WTC11 (cell line): ENCODE measurements at regions not wholly inside any gene's neighbourhood (a gene's known extent, or its start where the extent isn't known, plus 50 kb on each side); places are given as distances from the start of the nearest gene placed in this dataset.

Experiments used
- ATAC-seq: fragments of 200-7000 bp; cut with Tn5 transposase; 2 replicates; pipeline ENCODE4 v1.10.0; 2021; ENCODE audit warnings: mild to moderate bottlenecking, moderate library complexity
- CTCF ChIA-PET: fragments of 300-600 bp; sonication (Branson Sonifier 250); formaldehyde crosslinking; loops from one replicate; lab custom pipeline; 2021; ENCODE audit warnings: antibody characterized with exemption; lab: Charles Lee
- POLR2A ChIA-PET: fragments of 350-600 bp; sonication (Branson Sonifier 250); formaldehyde crosslinking; loops from one replicate; lab custom pipeline; 2021; ENCODE audit warnings: antibody characterized with exemption; lab: Charles Lee
- DNase-seq: peaks from one replicate; pipeline ENCODE4 v3.0.0; 2021; ENCODE audit warnings: low spot score
- H3K27ac Mint-ChIP-seq: 2 replicates; pipeline ENCODE4 v1.8.0; 2021; ENCODE audit warnings: mixed read lengths
- H3K27me3 Mint-ChIP-seq: 2 replicates; pipeline ENCODE4 v1.8.0; 2021; ENCODE audit warnings: low read depth, mild to moderate bottlenecking, moderate library complexity, mixed read lengths
- H3K36me3 Mint-ChIP-seq: 2 replicates; pipeline ENCODE4 v1.8.0; 2021; ENCODE audit warnings: mixed read lengths
- H3K4me1 Mint-ChIP-seq: 2 replicates; pipeline ENCODE4 v1.8.0; 2022; ENCODE audit warnings: mixed read lengths
- H3K4me3 Mint-ChIP-seq: 2 replicates; pipeline ENCODE4 v1.8.0; 2021; ENCODE audit warnings: mild to moderate bottlenecking, moderate library complexity, mixed read lengths
- H3K9me3 Mint-ChIP-seq: 2 replicates; pipeline ENCODE4 v1.8.0; 2021; ENCODE audit warnings: mixed read lengths
- EMX1 ChIP-seq: fragments of 250-450 bp; sonication (Bioruptor Pico); IDR thresholded peaks from 2 replicates; pipeline ENCODE4 v1.8.0; 2021; ENCODE audit warnings: mild to moderate bottlenecking
- IRF2 ChIP-seq: sonication (generic); formaldehyde crosslinking; IDR thresholded peaks from 2 replicates; pipeline ENCODE4 v1.8.0; 2022; ENCODE audit warnings: low read depth, missing genetic modification reagents, borderline replicate concordance
- NR1H2 ChIP-seq: sonication (generic); formaldehyde crosslinking; IDR thresholded peaks from 2 replicates; pipeline ENCODE4 v1.9.0; 2021; ENCODE audit warnings: mild to moderate bottlenecking, moderate library complexity, missing genetic modification reagents
- TEAD1 ChIP-seq: sonication (generic); formaldehyde crosslinking; IDR thresholded peaks from 2 replicates; pipeline ENCODE4 v1.8.0; 2022; ENCODE audit warnings: mild to moderate bottlenecking, missing genetic modification reagents
- ZNF263 ChIP-seq: sonication (generic); formaldehyde crosslinking; IDR thresholded peaks from 2 replicates; pipeline ENCODE4 v1.8.1; 2022; ENCODE audit warnings: low read depth, mild to moderate bottlenecking, moderate library complexity, missing genetic modification reagents
- ZNF512 ChIP-seq: sonication (generic); formaldehyde crosslinking; IDR thresholded peaks from 2 replicates; pipeline ENCODE4 v1.8.1; 2022; ENCODE audit warnings: missing genetic modification reagents, borderline replicate concordance
- ZSCAN18 ChIP-seq: fragments of 250-450 bp; sonication (Bioruptor Pico); IDR thresholded peaks from 2 replicates; pipeline ENCODE4 v2.1.2; 2022; ENCODE audit warnings: mild to moderate bottlenecking, moderate library complexity
- TF ChIP-seq, protein P1 (sequence below): sonication (generic); formaldehyde crosslinking; IDR thresholded peaks from 2 replicates; pipeline ENCODE4 v1.8.1; 2023; ENCODE audit warnings: mild to moderate bottlenecking, missing genetic modification reagents, borderline replicate concordance
- TF ChIP-seq, protein P2 (sequence below): sonication (generic); formaldehyde crosslinking; IDR thresholded peaks from 2 replicates; pipeline ENCODE4 v1.8.0; 2023; ENCODE audit warnings: mild to moderate bottlenecking, missing genetic modification reagents

DNA sequence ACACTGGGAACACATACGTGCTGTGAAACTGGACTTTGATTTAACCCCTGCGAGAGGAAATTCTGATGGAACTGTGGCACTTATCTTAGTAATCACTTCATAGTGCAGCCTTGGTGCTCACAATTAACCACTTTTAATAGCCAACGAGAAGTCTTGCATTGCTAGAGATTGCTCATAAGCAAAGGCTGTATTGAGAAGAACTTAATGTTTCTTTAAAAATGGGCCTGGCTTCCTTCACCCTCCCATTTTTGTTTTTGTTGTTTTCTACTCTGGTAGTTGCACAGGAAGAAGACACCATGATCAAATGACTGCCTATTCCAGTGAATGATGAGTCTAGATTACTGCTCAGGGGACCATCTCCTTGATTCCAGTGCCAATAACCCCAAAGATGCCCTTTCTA lies 52.5 kb upstream of the NKAP start:
- CTCF ChIA-PET, result no interaction called here
- H3K4me1 Mint-ChIP-seq, result peaks cover 19% of the 10 kb centered on the region
- H3K27me3 Mint-ChIP-seq, result peaks cover 100% of the 10 kb centered on the region
- DNase-seq (no peak), ATAC-seq (no peak)
- H3K9me3 Mint-ChIP-seq, result no peaks in the 10 kb centered on the region
- H3K27ac Mint-ChIP-seq, result no peak overlapping the region
- H3K36me3 Mint-ChIP-seq, result no peaks in the 10 kb centered on the region
- no peak for TF ChIP-seq EMX1
- TF ChIP-seq ZSCAN18 (CRISPR knock-in tag), result no peak
- TF ChIP-seq, protein P1, sequence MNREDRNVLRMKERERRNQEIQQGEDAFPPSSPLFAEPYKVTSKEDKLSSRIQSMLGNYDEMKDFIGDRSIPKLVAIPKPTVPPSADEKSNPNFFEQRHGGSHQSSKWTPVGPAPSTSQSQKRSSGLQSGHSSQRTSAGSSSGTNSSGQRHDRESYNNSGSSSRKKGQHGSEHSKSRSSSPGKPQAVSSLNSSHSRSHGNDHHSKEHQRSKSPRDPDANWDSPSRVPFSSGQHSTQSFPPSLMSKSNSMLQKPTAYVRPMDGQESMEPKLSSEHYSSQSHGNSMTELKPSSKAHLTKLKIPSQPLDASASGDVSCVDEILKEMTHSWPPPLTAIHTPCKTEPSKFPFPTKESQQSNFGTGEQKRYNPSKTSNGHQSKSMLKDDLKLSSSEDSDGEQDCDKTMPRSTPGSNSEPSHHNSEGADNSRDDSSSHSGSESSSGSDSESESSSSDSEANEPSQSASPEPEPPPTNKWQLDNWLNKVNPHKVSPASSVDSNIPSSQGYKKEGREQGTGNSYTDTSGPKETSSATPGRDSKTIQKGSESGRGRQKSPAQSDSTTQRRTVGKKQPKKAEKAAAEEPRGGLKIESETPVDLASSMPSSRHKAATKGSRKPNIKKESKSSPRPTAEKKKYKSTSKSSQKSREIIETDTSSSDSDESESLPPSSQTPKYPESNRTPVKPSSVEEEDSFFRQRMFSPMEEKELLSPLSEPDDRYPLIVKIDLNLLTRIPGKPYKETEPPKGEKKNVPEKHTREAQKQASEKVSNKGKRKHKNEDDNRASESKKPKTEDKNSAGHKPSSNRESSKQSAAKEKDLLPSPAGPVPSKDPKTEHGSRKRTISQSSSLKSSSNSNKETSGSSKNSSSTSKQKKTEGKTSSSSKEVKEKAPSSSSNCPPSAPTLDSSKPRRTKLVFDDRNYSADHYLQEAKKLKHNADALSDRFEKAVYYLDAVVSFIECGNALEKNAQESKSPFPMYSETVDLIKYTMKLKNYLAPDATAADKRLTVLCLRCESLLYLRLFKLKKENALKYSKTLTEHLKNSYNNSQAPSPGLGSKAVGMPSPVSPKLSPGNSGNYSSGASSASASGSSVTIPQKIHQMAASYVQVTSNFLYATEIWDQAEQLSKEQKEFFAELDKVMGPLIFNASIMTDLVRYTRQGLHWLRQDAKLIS (CRISPR knock-in tag), result no peak
- TF ChIP-seq, protein P2, sequence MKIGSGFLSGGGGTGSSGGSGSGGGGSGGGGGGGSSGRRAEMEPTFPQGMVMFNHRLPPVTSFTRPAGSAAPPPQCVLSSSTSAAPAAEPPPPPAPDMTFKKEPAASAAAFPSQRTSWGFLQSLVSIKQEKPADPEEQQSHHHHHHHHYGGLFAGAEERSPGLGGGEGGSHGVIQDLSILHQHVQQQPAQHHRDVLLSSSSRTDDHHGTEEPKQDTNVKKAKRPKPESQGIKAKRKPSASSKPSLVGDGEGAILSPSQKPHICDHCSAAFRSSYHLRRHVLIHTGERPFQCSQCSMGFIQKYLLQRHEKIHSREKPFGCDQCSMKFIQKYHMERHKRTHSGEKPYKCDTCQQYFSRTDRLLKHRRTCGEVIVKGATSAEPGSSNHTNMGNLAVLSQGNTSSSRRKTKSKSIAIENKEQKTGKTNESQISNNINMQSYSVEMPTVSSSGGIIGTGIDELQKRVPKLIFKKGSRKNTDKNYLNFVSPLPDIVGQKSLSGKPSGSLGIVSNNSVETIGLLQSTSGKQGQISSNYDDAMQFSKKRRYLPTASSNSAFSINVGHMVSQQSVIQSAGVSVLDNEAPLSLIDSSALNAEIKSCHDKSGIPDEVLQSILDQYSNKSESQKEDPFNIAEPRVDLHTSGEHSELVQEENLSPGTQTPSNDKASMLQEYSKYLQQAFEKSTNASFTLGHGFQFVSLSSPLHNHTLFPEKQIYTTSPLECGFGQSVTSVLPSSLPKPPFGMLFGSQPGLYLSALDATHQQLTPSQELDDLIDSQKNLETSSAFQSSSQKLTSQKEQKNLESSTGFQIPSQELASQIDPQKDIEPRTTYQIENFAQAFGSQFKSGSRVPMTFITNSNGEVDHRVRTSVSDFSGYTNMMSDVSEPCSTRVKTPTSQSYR (CRISPR knock-in tag), result no peak
- no peak for TF ChIP-seq ZNF512 (CRISPR knock-in tag)
- TF ChIP-seq ZNF263, result no peak
- no peak for TF ChIP-seq IRF2
- no peak for TF ChIP-seq TEAD1 (CRISPR knock-in tag)
- no peak for TF ChIP-seq NR1H2 (CRISPR knock-in tag)
- POLR2A ChIA-PET, result no interaction called here
- no peak overlapping the region for H3K4me3 Mint-ChIP-seq
